ENCODE measurements at regions not wholly inside any gene's neighbourhood (a gene's known extent, or its start where the extent isn't known, plus 50 kb on each side); places are given as distances from the start of the nearest gene placed in this dataset.

DNA sequence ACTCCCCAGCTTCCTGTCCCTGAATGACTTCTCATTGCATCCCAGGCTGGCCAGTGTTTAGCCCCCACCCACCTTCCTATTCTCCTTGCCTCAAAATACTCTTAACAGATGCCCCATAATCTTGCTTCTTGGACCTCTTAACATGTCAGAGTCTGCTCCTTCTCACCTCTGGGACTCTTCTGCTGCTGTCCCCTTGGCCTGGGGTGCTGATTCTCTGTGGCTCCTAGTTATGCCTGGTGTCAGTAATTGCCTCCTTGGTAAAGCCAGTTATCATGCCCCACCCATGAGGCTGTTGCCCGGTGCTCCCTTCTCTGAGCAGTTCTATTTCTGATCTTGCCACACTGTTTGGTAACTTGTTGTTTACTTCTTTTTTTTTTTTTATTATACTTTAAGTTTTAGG lies 256.8 kb downstream of the STIM2 start:
- TF ChIP-seq, protein P1, sequence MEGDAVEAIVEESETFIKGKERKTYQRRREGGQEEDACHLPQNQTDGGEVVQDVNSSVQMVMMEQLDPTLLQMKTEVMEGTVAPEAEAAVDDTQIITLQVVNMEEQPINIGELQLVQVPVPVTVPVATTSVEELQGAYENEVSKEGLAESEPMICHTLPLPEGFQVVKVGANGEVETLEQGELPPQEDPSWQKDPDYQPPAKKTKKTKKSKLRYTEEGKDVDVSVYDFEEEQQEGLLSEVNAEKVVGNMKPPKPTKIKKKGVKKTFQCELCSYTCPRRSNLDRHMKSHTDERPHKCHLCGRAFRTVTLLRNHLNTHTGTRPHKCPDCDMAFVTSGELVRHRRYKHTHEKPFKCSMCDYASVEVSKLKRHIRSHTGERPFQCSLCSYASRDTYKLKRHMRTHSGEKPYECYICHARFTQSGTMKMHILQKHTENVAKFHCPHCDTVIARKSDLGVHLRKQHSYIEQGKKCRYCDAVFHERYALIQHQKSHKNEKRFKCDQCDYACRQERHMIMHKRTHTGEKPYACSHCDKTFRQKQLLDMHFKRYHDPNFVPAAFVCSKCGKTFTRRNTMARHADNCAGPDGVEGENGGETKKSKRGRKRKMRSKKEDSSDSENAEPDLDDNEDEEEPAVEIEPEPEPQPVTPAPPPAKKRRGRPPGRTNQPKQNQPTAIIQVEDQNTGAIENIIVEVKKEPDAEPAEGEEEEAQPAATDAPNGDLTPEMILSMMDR (IDR thresholded peaks at IDR 0.05) = no peak
- TF ChIP-seq POLR2A (IDR thresholded peaks at IDR 0.05) = no peak
- TF ChIP-seq EP300 (IDR thresholded peaks at IDR 0.05) = no peak

Data from tibial nerve (tissue), 4 donors.